AG09309 (cell line): ENCODE measurements at regions not wholly inside any gene's neighbourhood (a gene's known extent, or its start where the extent isn't known, plus 50 kb on each side); places are given as distances from the start of the nearest gene placed in this dataset.

Experiments used
- DNase-seq: peaks from one replicate; pipeline ENCODE4 v3.0.0-alpha.2; 2010; ENCODE audit warnings: low read depth
- H3K4me3 ChIP-seq: 2 replicates; pipeline ENCODE4 v1.5.1; 2011; ENCODE audit warnings: mild to moderate bottlenecking, low read depth, low read length, moderate library complexity; ENCODE audit not compliant: control insufficient read depth
- TF ChIP-seq, protein P1 (sequence below): IDR thresholded peaks from 2 replicates; pipeline ENCODE4 v1.5.1; 2011; ENCODE audit warnings: mild to moderate bottlenecking, low read depth, low read length, inconsistent platforms; ENCODE audit not compliant: insufficient read depth, control insufficient read depth; ENCODE audit errors: missing control alignments

DNA sequence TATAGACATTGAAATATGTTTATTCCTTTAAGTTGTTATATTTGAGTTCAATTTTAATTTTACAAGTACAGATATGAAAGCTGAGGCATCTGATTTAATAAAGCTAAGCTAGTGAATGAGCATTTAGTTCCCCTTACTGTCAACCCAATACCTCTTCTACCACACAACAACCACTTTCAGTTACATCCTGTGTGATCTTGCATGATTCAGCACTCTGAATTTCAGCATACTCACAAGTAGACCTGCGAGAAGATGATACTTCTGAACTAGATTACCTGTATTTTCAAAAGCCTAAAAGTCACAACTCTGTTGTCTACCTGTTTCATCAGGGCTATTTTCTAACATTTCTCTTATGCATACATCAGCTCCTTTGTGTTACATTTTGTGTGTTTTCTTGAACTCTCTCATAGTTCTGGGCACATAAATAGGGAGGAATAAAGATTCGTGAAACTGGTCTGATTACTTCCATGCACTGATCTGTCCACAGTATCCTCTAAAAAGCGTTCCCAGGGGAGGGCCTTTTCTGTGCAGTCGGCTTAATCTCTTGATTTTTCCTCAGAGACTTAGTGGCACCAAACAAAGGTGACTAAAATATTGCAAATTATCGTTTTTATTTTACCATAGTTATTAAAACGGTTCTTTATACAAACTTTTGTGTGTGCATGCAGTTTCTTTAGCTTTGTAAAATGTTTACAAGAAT lies 2025.5 kb upstream of the NUDT12 start:
- no peak for DNase-seq
- TF ChIP-seq, protein P1, sequence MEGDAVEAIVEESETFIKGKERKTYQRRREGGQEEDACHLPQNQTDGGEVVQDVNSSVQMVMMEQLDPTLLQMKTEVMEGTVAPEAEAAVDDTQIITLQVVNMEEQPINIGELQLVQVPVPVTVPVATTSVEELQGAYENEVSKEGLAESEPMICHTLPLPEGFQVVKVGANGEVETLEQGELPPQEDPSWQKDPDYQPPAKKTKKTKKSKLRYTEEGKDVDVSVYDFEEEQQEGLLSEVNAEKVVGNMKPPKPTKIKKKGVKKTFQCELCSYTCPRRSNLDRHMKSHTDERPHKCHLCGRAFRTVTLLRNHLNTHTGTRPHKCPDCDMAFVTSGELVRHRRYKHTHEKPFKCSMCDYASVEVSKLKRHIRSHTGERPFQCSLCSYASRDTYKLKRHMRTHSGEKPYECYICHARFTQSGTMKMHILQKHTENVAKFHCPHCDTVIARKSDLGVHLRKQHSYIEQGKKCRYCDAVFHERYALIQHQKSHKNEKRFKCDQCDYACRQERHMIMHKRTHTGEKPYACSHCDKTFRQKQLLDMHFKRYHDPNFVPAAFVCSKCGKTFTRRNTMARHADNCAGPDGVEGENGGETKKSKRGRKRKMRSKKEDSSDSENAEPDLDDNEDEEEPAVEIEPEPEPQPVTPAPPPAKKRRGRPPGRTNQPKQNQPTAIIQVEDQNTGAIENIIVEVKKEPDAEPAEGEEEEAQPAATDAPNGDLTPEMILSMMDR: no peak
- H3K4me3 ChIP-seq: no peak overlapping the region

DNA sequence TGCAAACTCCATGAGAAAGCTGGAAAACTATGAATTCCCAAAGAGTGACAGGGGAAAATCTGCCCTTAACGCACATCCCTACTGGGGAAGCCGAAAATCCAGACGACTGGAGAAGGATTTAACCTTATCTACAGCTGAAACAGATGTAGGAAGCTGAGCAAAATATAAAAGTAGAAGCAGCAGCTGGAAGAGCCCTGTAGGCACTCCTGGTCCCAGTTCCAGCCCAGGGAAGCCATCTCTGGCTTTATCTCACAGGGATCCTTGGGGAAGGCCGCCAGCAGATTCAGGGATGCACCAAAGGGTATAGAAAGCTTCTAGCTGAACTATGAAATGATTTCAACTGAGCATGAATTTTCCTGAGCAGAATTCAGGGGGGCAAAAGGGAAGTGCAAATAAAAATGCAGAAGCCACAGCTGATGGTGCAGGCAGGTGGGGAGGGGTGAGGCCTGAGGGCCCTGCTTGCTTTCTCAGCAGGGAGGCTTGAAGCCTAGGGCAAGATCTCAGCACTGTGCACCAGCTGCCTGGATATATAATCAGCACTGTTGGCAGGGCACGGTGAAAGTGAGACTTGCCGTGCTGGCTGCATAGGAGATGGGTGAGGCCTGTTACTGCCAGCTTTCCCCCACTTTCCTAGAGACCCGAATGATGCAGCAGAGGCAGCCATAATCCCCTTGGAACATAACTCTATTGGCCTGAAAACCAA lies 2019.5 kb upstream of the NUDT12 start:
- DNase-seq: no peak

DNA sequence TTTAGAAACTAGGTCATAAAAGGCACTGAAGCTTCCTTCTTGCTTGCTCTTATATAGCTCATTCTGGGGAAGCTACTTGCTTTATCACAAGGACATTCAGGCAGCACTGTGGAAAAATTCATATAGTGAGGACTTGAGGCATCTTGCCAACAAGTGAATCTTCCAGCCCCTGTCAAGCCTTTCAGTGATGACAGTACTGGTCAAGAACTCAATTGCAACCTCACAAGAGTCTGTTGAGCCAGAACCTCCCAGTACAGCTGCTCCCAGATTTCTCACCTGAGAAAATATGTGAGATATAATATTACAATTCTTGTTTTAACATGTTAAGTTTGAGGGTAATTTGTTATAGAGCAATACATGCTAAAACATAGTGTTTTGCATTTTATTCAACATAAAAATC lies 2011.0 kb upstream of the NUDT12 start:
- no peak overlapping the region for H3K4me3 ChIP-seq
- DNase-seq: no peak
- TF ChIP-seq, protein P1: no peak

More for the DNA sequence above, 2019.5 kb upstream of the NUDT12 start:
- TF ChIP-seq, protein P1: no peak
- no peak overlapping the region for H3K4me3 ChIP-seq

DNA sequence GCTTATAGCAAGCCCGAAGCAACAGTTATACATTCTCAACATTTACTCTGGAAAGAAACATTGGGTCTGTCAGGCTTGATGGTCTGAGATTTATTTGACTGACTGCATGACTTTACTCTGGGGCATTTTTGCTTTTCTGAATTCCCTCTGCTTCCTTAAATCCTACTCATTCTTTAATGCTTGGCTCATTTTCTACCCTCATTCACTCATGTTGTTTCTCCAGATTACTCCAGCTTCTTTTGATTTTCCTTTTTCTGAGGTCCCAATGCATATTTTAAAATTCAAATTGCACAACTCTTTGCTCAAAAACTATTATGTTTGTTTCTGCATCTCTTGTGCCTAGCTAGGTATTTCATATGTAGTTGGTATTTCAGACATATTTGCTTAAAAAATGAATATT lies 2002.9 kb upstream of the NUDT12 start:
- TF ChIP-seq, protein P1: no peak

DNA sequence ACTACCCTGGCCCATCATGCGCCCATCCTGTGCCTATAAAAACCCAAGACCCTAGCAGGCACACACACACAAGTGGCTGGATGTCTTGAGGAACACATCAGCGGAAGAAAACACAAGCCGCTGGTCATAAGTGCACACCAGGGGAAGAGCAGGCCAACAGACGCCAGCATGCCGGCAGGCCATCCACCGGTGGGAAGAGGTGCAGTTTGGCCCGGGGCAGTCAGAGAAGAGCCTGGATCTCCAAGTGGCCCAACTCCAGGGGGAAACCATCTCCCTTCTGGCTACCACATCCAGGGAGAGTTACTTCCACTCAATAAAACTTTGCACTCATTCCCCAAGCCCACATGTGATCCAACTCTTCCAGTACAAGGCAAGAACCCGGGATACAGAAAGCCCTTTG lies 2001.3 kb upstream of the NUDT12 start:
- TF ChIP-seq, protein P1: no peak
- no peak overlapping the region for H3K4me3 ChIP-seq
- DNase-seq: no peak

More for the DNA sequence above, 2002.9 kb upstream of the NUDT12 start:
- no peak for DNase-seq
- no peak overlapping the region for H3K4me3 ChIP-seq

DNA sequence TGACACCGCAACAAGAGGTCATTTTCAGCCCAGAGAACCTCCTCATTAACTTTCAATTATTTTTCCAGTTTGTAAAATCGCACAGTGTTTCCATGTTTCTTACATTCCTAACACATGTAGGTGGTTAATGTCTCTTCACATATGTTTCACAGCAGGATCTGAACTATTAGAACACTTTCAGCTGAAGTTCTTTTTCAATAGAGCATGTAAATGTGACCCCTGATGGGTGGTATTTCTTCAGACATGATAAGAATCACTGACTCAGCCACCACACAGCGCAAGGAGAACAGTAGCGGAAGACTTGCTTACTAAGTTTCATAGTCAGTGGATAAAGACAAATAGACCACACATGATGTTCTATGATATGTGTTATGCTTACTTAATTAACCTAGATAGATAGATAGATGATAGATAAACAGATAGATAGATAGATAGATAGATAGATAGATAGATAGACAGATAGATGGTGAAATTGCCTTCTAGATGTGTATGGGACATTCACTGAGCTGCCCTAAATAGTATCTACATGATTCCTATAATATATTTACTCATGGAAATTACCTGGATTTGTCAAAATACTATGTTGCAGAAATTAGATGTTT lies 1992.1 kb upstream of the NUDT12 start:
- no peak for DNase-seq
- TF ChIP-seq, protein P1: no peak
- H3K4me3 ChIP-seq: no peak overlapping the region
